ENCODE measurements at regions not wholly inside any gene's neighbourhood (a gene's known extent, or its start where the extent isn't known, plus 50 kb on each side); places are given as distances from the start of the nearest gene placed in this dataset.

- H2AK5ac ChIP-seq (ENCODE audit: insufficient read length, low read length), result no peak overlapping the region
- Mint-ChIP-seq H3K4me3 (no peak overlapping the region), H3K36me3 (ENCODE audit: insufficient read depth in 1 of 3, low read depth in 3 of 3) (peaks cover 3 to 17% (median 6%) of the 10 kb centered on the region in 3 experiments; a peak in 6 of 7 replicates), H3K4me1 (no peaks in the 10 kb centered on the region), H3K27me3 (ENCODE audit: low read depth) (no peaks in the 10 kb centered on the region), H3K9me3 (peaks cover 12 to 13% of the 10 kb centered on the region in 2 experiments), H3K27ac (no peak overlapping the region)
- no CpG with 5 or more reads among the region's 2 CpGs for WGBS (ENCODE audit: extremely low coverage, insufficient read length, low lambda C conversion rate)
- H4K5ac ChIP-seq (ENCODE audit: insufficient read length, low read depth, low read length), result no peak overlapping the region
- no peak overlapping the region for H2BK120ac ChIP-seq (ENCODE audit: low read depth, low read length, poor library complexity, severe bottlenecking)
- no peaks in the 10 kb centered on the region for H4K20me1 ChIP-seq (ENCODE audit: control insufficient read depth, insufficient read depth, insufficient read length)
- H3K27ac ChIP-seq (ENCODE audit: insufficient read length, low read depth, low read length), result no peak overlapping the region
- no peak overlapping the region for H2BK20ac ChIP-seq (ENCODE audit: low read depth, low read length, poor library complexity, severe bottlenecking)
- no peaks in the 10 kb centered on the region for H3K27me3 ChIP-seq (ENCODE audit: insufficient read depth, low read length)
- H2BK15ac ChIP-seq (ENCODE audit: low read depth, low read length), result no peak overlapping the region
- H3T11ph ChIP-seq (ENCODE audit: low read length), result no peak overlapping the region
- no peaks in the 10 kb centered on the region for H3K4me1 ChIP-seq (ENCODE audit: insufficient read depth, low read length)
- H2BK5ac ChIP-seq (ENCODE audit: insufficient read length, low read length), result no peak overlapping the region
- no peaks in the 10 kb centered on the region for H3K79me1 ChIP-seq (ENCODE audit: insufficient read depth, low read depth, low read length, poor library complexity, severe bottlenecking)
- no peaks in the 10 kb centered on the region for H3K9me3 ChIP-seq (ENCODE audit: control insufficient read depth, low read depth, low read length)
- no peaks in the 10 kb centered on the region for H3K23me2 ChIP-seq (ENCODE audit: insufficient read length, low read depth, low read length, poor library complexity, severe bottlenecking)
- H3K14ac ChIP-seq (ENCODE audit: insufficient read depth, low read length), result no peak overlapping the region
- TF ChIP-seq CTCF (conservative IDR thresholded peaks at IDR 0.05), result peak; percentile 72
- no peak overlapping the region for H3K56ac ChIP-seq (ENCODE audit: insufficient read length, low read depth, low read length)
- no peak overlapping the region for H4K8ac ChIP-seq (replicated peaks; ENCODE audit: insufficient read length, low read depth, low read length)
- no peak overlapping the region for H2AFZ ChIP-seq (ENCODE audit: low read length)
- peak; percentile 63 for DNase-seq
- H3K18ac ChIP-seq (ENCODE audit: insufficient read length, low read depth, low read length), result no peak overlapping the region
- no peak overlapping the region for H3K23ac ChIP-seq (ENCODE audit: insufficient read length, low read depth, low read length)
- H3K4me2 ChIP-seq (ENCODE audit: insufficient read depth, insufficient read length, low read length), result no peak overlapping the region
- no peak overlapping the region for H3K9ac ChIP-seq (ENCODE audit: extremely low read depth, insufficient read length, low read length)
- no peak overlapping the region for H2BK12ac ChIP-seq (ENCODE audit: insufficient read length, low read depth, low read length)
- no peak overlapping the region for H4K91ac ChIP-seq (ENCODE audit: insufficient read length, low read depth, low read length)
- no peaks in the 10 kb centered on the region for H3K79me2 ChIP-seq (ENCODE audit: insufficient read depth, low read length)
- no peak overlapping the region for H3K4ac ChIP-seq (ENCODE audit: low read depth, low read length)
These were observed 270.0 kb upstream of the PCDH20 start for GRCh38 chr13:61685682-61686012.
